CD4-positive, alpha-beta T cell (primary cell): ENCODE measurements at regions not wholly inside any gene's neighbourhood (a gene's known extent, or its start where the extent isn't known, plus 50 kb on each side); places are given as distances from the start of the nearest gene placed in this dataset.

Source experiments
- ATAC-seq: fragments of 200-7000 bp; cut with Tn5 transposase; one replicate; pipeline ENCODE4 v1.10.0; 2022; ENCODE audit warnings: mild to moderate bottlenecking; ENCODE audit not compliant: poor library complexity
- CTCF ChIA-PET: fragments of 350-600 bp; sonication (Branson Sonifier 250); formaldehyde crosslinking; loops from one replicate; lab custom pipeline; 2021; ENCODE audit warnings: antibody characterized with exemption, inconsistent platforms; lab: Charles Lee
- POLR2A ChIA-PET: fragments of 350-600 bp; sonication (Branson Sonifier 250); formaldehyde crosslinking; loops from one replicate; lab custom pipeline; 2021; ENCODE audit warnings: antibody characterized with exemption, inconsistent platforms; lab: Charles Lee
- DNase-seq, 14 experiments: peaks; one replicate each; pipeline ENCODE4 v3.0.0-alpha.2; 2013 to 2020; ENCODE audit warnings: mixed read lengths in 2 of 14
- H3K27ac ChIP-seq, 2 donors: one replicate each; pipeline versions ENCODE4 v1.5.1 to v1.7.0; 2013; ENCODE audit warnings: low read length in 2 of 2, low read depth in 1 of 2, mild to moderate bottlenecking in 1 of 2
- H3K27me3 ChIP-seq, 2 experiments: 1 replicate in 1 of 2; 2 replicates in 1 of 2; pipeline versions ENCODE4 v1.6.1 to v1.7.0; 2013; ENCODE audit warnings: low read length in 2 of 2, control low read depth in 1 of 2, mild to moderate bottlenecking in 1 of 2, moderate library complexity in 1 of 2; ENCODE audit not compliant: insufficient read depth in 2 of 2, control insufficient read depth in 1 of 2
- H3K36me3 ChIP-seq: one replicate; pipeline ENCODE4 v1.6.1; 2013; ENCODE audit warnings: low read length, control low read depth; ENCODE audit not compliant: insufficient read depth
- H3K4me1 ChIP-seq: one replicate; pipeline ENCODE4 v1.6.1; 2013; ENCODE audit warnings: low read length, control low read depth; ENCODE audit not compliant: insufficient read depth
- H3K4me3 ChIP-seq: one replicate; pipeline ENCODE4 v1.5.1; 2013; ENCODE audit warnings: mild to moderate bottlenecking, low read length, moderate library complexity
- H3K9me3 ChIP-seq, 2 experiments: 1 replicate in 1 of 2; 2 replicates in 1 of 2; pipeline versions ENCODE4 v1.6.1 to v1.7.0; 2013; ENCODE audit warnings: low read length in 2 of 2, mild to moderate bottlenecking in 2 of 2, control low read depth in 1 of 2, moderate library complexity in 1 of 2; ENCODE audit not compliant: control insufficient read depth in 1 of 2, insufficient read depth in 1 of 2
- H3K27ac Mint-ChIP-seq: one replicate; pipeline ENCODE4 v1.8.0; 2020; ENCODE audit warnings: mixed read lengths
- H3K27me3 Mint-ChIP-seq: one replicate; pipeline ENCODE4 v1.8.0; 2021; ENCODE audit warnings: mixed read lengths
- H3K36me3 Mint-ChIP-seq: one replicate; pipeline ENCODE4 v1.8.0; 2021; ENCODE audit warnings: low read depth, mixed read lengths
- H3K4me1 Mint-ChIP-seq: one replicate; pipeline ENCODE4 v1.8.0; 2021; ENCODE audit warnings: low read depth, mixed read lengths
- H3K4me3 Mint-ChIP-seq: one replicate; pipeline ENCODE4 v1.8.0; 2020; ENCODE audit warnings: mild to moderate bottlenecking, mixed read lengths
- H3K9me3 Mint-ChIP-seq: one replicate; pipeline ENCODE4 v1.8.0; 2020; ENCODE audit warnings: mixed read lengths
- intact Hi-C, 2 experiments: fragments of 100-400 bp; cut with DNase I in 1 of 2; cut with micrococcal nuclease in 1 of 2; formaldehyde crosslinking; loops; one replicate each; pipeline versions ENCODE4 v1.15.1 to v1.9.0; 2023 to 2025; cut with DNase I, micrococcal nuclease
- TF ChIP-seq, protein P1 (sequence below): fragments of 200-600 bp; IDR thresholded peaks from one replicate; pipeline ENCODE4 v1.8.0; 2022; ENCODE audit warnings: antibody characterized with exemption, mild to moderate bottlenecking

DNA sequence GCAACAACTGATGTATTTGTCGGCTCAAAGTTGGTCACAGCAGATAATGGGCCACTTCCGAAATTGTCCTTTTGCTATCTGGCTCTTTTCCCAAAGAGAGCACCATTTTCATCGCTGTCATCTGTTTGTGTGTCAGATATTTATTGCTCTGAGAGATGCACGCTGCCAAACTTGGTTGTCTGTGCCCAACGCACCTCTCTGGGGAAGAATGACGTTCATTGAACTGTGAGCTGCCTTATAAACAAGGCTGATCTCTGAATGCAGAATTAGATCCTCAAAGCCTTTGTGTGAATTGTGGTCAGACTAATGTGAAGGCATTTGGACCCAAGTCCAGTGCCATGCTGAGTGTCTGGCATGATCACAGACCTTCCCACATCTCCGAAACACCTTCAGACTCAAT, 174.7 kb upstream of the LYZL1 start:
- DNase-seq = no peak
- H3K36me3 Mint-ChIP-seq = no peaks in the 10 kb centered on the region
- H3K4me1 Mint-ChIP-seq = no peaks in the 10 kb centered on the region
- no peak overlapping the region for H3K4me3 Mint-ChIP-seq
- ChIA-PET CTCF (no interaction called here), POLR2A (no interaction called here)
- ATAC-seq = no peak
- peaks cover 0 to 4% of the 10 kb centered on the region in 2 experiments for H3K27me3 ChIP-seq
- no peak overlapping the region for H3K27ac Mint-ChIP-seq
- H3K27me3 Mint-ChIP-seq = peaks cover 5% of the 10 kb centered on the region
- intact Hi-C loops = no loop called here
- peaks cover 12% of the 10 kb centered on the region for H3K9me3 Mint-ChIP-seq
- TF ChIP-seq, protein P1, sequence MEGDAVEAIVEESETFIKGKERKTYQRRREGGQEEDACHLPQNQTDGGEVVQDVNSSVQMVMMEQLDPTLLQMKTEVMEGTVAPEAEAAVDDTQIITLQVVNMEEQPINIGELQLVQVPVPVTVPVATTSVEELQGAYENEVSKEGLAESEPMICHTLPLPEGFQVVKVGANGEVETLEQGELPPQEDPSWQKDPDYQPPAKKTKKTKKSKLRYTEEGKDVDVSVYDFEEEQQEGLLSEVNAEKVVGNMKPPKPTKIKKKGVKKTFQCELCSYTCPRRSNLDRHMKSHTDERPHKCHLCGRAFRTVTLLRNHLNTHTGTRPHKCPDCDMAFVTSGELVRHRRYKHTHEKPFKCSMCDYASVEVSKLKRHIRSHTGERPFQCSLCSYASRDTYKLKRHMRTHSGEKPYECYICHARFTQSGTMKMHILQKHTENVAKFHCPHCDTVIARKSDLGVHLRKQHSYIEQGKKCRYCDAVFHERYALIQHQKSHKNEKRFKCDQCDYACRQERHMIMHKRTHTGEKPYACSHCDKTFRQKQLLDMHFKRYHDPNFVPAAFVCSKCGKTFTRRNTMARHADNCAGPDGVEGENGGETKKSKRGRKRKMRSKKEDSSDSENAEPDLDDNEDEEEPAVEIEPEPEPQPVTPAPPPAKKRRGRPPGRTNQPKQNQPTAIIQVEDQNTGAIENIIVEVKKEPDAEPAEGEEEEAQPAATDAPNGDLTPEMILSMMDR = no peak
- no peaks in the 10 kb centered on the region for H3K36me3 ChIP-seq
- H3K27ac ChIP-seq = no peak overlapping the region
- H3K4me3 ChIP-seq = no peak overlapping the region
- H3K4me1 ChIP-seq = no peaks in the 10 kb centered on the region
- peaks cover 9 to 13% of the 10 kb centered on the region in 2 experiments for H3K9me3 ChIP-seq

DNA sequence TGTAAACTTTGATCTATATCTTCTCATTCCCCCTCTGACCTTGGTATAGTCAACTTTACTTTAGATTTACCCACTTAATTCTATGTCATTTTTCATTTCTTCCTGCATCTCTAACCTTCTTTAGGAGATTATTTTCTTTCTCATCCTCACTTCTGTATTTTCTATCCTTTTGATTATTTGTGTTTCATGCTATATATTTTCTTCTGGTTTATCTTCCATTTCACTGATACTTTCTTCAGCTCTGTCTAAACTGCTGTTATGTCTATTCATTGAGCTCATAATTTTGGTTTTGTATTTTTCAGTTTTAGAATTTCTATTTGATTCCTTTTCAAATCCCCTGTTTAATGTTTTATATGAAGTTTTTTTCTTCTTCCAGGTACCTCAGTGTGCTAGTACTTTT, 171.1 kb upstream of the LYZL1 start:
- Histone ChIP-seq H3K4me1 (no peaks in the 10 kb centered on the region), H3K27me3 (peaks cover 0 to 4% of the 10 kb centered on the region in 2 experiments), H3K36me3 (no peaks in the 10 kb centered on the region), H3K4me3 (no peak overlapping the region), H3K9me3 (peaks cover 9 to 22% of the 10 kb centered on the region in 2 experiments), H3K27ac (no peak overlapping the region)
- DNase-seq (no peak), ATAC-seq (no peak)
- CTCF ChIA-PET = no interaction called here
- H3K36me3 Mint-ChIP-seq = no peaks in the 10 kb centered on the region
- H3K4me1 Mint-ChIP-seq = no peaks in the 10 kb centered on the region
- H3K27me3 Mint-ChIP-seq = peaks cover 2% of the 10 kb centered on the region
- TF ChIP-seq, protein P1 = no peak
- H3K9me3 Mint-ChIP-seq = peaks cover 10% of the 10 kb centered on the region
- no peak overlapping the region for H3K27ac Mint-ChIP-seq
- no peak overlapping the region for H3K4me3 Mint-ChIP-seq
- POLR2A ChIA-PET = no interaction called here
- intact Hi-C loops = no loop called here

DNA sequence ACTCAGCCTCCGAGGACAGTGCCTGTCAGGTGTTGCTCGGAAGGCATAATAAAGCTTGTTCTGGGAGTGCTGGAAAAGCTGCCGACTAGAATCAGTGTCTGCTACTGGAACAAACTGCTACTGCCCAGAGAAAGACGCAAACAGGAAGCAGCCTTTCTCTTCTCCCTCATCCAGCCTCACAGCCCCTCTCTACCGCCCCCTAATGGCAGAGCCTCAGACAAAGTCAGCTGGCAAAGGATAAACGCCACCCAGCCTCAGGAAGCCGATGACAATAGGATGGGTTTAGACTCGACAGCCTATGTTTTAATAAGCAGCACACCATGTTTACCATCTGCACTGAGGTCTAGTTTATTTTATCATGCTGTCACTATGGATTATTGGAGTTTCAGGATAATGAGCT, 169.5 kb upstream of the LYZL1 start:
- no peak overlapping the region for H3K4me3 Mint-ChIP-seq

More for the DNA sequence above, 169.5 kb upstream of the LYZL1 start:
- Histone ChIP-seq H3K4me3 (no peak overlapping the region), H3K27me3 (no peaks in the 10 kb centered on the region), H3K36me3 (no peaks in the 10 kb centered on the region), H3K27ac (no peak overlapping the region), H3K4me1 (no peaks in the 10 kb centered on the region), H3K9me3 (peaks cover 9 to 22% of the 10 kb centered on the region in 2 experiments)
- ATAC-seq = no peak
- peak in 1 of 14 experiments; percentile 1 for DNase-seq
- TF ChIP-seq, protein P1 = no peak
- Mint-ChIP-seq H3K9me3 (peaks cover 9% of the 10 kb centered on the region), H3K27me3 (no peaks in the 10 kb centered on the region), H3K27ac (no peak overlapping the region), H3K36me3 (no peaks in the 10 kb centered on the region), H3K4me1 (no peaks in the 10 kb centered on the region)
- intact Hi-C loops = no loop called here
- POLR2A ChIA-PET = no interaction called here
- CTCF ChIA-PET = no interaction called here
